H1 (cell line): ENCODE measurements at regions not wholly inside any gene's neighbourhood (a gene's known extent, or its start where the extent isn't known, plus 50 kb on each side); places are given as distances from the start of the nearest gene placed in this dataset.

Source experiments
- JUN ChIP-seq: IDR thresholded peaks from 2 replicates; pipeline ENCODE4 v1.6.1; 2011; ENCODE audit warnings: low read depth, mild to moderate bottlenecking, improper control_type of control experiment, low read length
- PHF8 ChIP-seq: fragments of 200-600 bp; sonication (generic); conservative IDR thresholded peaks from 2 replicates; pipeline ENCODE4 v1.7.1; 2012; ENCODE audit warnings: low read depth, mild to moderate bottlenecking, inconsistent platforms, low read length, moderate library complexity
- SUZ12 ChIP-seq: fragments of 200-600 bp; sonication (generic); IDR thresholded peaks from 2 replicates; pipeline ENCODE4 v1.6.1; 2012; ENCODE audit warnings: mild to moderate bottlenecking, inconsistent platforms, low read length, moderate library complexity, mixed read lengths
- TF ChIP-seq, protein P1 (sequence below), 3 experiments: IDR thresholded peaks; 1 replicate in 2 of 3; 2 replicates in 1 of 3; pipeline versions ENCODE4 v1.5.1 to v1.6.1; 2011; ENCODE audit warnings: low read length in 3 of 3, mild to moderate bottlenecking in 3 of 3, inconsistent platforms in 2 of 3, low read depth in 1 of 3, moderate library complexity in 1 of 3; ENCODE audit not compliant: insufficient read depth in 1 of 3; ENCODE audit errors: control extremely low read depth in 1 of 3

DNA sequence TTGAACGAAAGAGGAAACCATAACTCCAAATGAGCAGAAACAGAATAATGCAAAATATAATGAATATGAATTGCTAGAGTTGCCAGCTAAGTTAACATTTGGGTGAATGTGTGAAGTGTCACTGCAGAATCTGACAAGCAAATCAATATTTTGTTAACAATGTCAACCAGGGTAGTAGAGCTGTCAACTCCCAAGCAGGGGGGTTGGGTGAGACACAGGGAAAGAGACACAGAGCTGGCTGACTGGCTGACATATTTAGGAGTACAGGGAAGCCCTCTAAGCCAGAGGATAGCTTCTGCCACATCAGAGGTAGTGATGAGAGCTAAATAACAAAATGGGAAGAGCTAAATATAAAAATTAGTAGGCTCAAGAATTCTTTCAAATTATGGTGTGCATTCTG is 393.1 kb upstream of the KCND2 start (continued):
- TF ChIP-seq PHF8 (no peak), JUN (no peak), SUZ12 (no peak)
- TF ChIP-seq, protein P1, sequence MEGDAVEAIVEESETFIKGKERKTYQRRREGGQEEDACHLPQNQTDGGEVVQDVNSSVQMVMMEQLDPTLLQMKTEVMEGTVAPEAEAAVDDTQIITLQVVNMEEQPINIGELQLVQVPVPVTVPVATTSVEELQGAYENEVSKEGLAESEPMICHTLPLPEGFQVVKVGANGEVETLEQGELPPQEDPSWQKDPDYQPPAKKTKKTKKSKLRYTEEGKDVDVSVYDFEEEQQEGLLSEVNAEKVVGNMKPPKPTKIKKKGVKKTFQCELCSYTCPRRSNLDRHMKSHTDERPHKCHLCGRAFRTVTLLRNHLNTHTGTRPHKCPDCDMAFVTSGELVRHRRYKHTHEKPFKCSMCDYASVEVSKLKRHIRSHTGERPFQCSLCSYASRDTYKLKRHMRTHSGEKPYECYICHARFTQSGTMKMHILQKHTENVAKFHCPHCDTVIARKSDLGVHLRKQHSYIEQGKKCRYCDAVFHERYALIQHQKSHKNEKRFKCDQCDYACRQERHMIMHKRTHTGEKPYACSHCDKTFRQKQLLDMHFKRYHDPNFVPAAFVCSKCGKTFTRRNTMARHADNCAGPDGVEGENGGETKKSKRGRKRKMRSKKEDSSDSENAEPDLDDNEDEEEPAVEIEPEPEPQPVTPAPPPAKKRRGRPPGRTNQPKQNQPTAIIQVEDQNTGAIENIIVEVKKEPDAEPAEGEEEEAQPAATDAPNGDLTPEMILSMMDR (IDR thresholded peaks at IDR 0.05; ENCODE audit: control extremely low read depth in 1 of 3, insufficient read depth in 1 of 3, low read depth in 1 of 3, low read length in 3 of 3), result no peak
